ENCODE measurements at regions not wholly inside any gene's neighbourhood (a gene's known extent, or its start where the extent isn't known, plus 50 kb on each side); places are given as distances from the start of the nearest gene placed in this dataset.

DNA sequence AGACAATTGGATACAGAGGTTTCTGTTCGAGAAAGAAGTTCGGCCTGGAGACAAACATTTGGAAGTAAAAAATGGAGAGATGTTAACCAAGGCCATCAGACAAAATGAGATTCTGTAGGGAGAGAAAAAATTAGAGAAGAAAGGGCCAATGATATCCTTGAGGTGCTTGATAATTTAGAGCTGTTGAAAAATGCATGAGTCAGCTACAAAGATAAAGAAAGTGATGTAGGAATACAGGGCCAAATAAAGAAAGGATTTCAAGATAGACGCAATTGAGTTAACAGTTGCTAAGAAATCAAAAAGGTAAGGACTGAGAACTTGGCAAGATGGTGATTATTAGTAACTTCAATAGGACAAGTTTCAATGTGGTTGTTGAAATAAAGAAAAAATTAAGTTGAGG, 384.2 kb upstream of the SEMA3A start:
- ATAC-seq (no peak), DNase-seq (ENCODE audit: low read depth, low spot score) (no peak)
- no peak for TF ChIP-seq SIN3A (IDR thresholded peaks at IDR 0.05; ENCODE audit: borderline replicate concordance, insufficient read depth, low read depth, low read length)
- TF ChIP-seq, protein P1, sequence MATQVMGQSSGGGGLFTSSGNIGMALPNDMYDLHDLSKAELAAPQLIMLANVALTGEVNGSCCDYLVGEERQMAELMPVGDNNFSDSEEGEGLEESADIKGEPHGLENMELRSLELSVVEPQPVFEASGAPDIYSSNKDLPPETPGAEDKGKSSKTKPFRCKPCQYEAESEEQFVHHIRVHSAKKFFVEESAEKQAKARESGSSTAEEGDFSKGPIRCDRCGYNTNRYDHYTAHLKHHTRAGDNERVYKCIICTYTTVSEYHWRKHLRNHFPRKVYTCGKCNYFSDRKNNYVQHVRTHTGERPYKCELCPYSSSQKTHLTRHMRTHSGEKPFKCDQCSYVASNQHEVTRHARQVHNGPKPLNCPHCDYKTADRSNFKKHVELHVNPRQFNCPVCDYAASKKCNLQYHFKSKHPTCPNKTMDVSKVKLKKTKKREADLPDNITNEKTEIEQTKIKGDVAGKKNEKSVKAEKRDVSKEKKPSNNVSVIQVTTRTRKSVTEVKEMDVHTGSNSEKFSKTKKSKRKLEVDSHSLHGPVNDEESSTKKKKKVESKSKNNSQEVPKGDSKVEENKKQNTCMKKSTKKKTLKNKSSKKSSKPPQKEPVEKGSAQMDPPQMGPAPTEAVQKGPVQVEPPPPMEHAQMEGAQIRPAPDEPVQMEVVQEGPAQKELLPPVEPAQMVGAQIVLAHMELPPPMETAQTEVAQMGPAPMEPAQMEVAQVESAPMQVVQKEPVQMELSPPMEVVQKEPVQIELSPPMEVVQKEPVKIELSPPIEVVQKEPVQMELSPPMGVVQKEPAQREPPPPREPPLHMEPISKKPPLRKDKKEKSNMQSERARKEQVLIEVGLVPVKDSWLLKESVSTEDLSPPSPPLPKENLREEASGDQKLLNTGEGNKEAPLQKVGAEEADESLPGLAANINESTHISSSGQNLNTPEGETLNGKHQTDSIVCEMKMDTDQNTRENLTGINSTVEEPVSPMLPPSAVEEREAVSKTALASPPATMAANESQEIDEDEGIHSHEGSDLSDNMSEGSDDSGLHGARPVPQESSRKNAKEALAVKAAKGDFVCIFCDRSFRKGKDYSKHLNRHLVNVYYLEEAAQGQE (IDR thresholded peaks at IDR 0.05; ENCODE audit: insufficient read depth in 1 of 2, low read depth in 2 of 2, low read length in 1 of 2), result no peak
- no peak for TF ChIP-seq CTCF (IDR thresholded peaks at IDR 0.05)
- TF ChIP-seq POLR2AphosphoS5 (IDR thresholded peaks at IDR 0.05; ENCODE audit: low read depth, low read length), result no peak
- no peak for TF ChIP-seq TCF7L2 (IDR thresholded peaks at IDR 0.05; ENCODE audit: low read depth, low read length)
- Histone ChIP-seq H3K9me3 (ENCODE audit: control insufficient read depth, insufficient read depth, low read depth, low read length) (no peaks in the 10 kb centered on the region), H3K4me3 (ENCODE audit: low read depth in 2 of 2, low read length in 2 of 2) (no peak overlapping the region), H3K4me1 (ENCODE audit: control insufficient read depth, insufficient read depth, low read length) (no peaks in the 10 kb centered on the region), H3K27ac (ENCODE audit: low read length) (no peak overlapping the region), H3K27me3 (ENCODE audit: control insufficient read depth, insufficient read depth, low read length) (no peaks in the 10 kb centered on the region), H3K36me3 (ENCODE audit: control insufficient read depth, insufficient read depth, low read length) (no peaks in the 10 kb centered on the region)
- CTCF ChIA-PET, result no interaction called here
- BruUV-seq (replicated peaks), result no TSS peak
- POLR2A ChIA-PET, result no interaction called here
- intact Hi-C loops (cut with micrococcal nuclease; ENCODE audit: unreplicated experiment) (no loop called here), in situ Hi-C loops (cut with HindIII; ENCODE audit: low pct_unique_long_range_greater_than_20kb, low sequenced_read_pairs) (no loop called here)

- POLR2A ChIA-PET, result no interaction called here
- intact Hi-C loops (cut with micrococcal nuclease; ENCODE audit: unreplicated experiment) (no loop called here), in situ Hi-C loops (cut with HindIII; ENCODE audit: low pct_unique_long_range_greater_than_20kb, low sequenced_read_pairs) (no loop called here)
- no peaks in the 10 kb centered on the region for H3K4me1 ChIP-seq (ENCODE audit: control insufficient read depth, insufficient read depth, low read length)
- H3K36me3 ChIP-seq (ENCODE audit: control insufficient read depth, insufficient read depth, low read length), result no peaks in the 10 kb centered on the region
- H3K4me3 ChIP-seq (ENCODE audit: low read depth in 2 of 2, low read length in 2 of 2), result no peak overlapping the region
- CTCF ChIA-PET, result no interaction called here
- H3K27me3 ChIP-seq (ENCODE audit: control insufficient read depth, insufficient read depth, low read length), result no peaks in the 10 kb centered on the region
- BruUV-seq (replicated peaks), result no TSS peak
- ATAC-seq (no peak), DNase-seq (ENCODE audit: low read depth, low spot score) (no peak)
- no peak overlapping the region for H3K27ac ChIP-seq (ENCODE audit: low read length)
- no peaks in the 10 kb centered on the region for H3K9me3 ChIP-seq (ENCODE audit: control insufficient read depth, insufficient read depth, low read depth, low read length)
- no peak for TF ChIP-seq CTCF (IDR thresholded peaks at IDR 0.05)
- TF ChIP-seq, protein P1 (IDR thresholded peaks at IDR 0.05; ENCODE audit: insufficient read depth in 1 of 2, low read depth in 2 of 2, low read length in 1 of 2), result no peak
Measured at GRCh38 chr7:84568781-84569180, 374.2 kb upstream of the SEMA3A start.
